Esophagus muscularis mucosa (tissue), 3 donors: ENCODE measurements at regions not wholly inside any gene's neighbourhood (a gene's known extent, or its start where the extent isn't known, plus 50 kb on each side); places are given as distances from the start of the nearest gene placed in this dataset.

Source experiments
- POLR2A ChIP-seq: fragments of 450-650 bp; IDR thresholded peaks from one replicate; pipeline ENCODE4 v1.6.1; 2017; ENCODE audit warnings: antibody characterized with exemption, moderate library complexity, mild to moderate bottlenecking, low read depth
- POLR2AphosphoS5 ChIP-seq, 2 donors: sonication (generic); formaldehyde crosslinking; IDR thresholded peaks; one replicate each; pipeline ENCODE4 v1.6.1; 2017; ENCODE audit warnings: antibody characterized with exemption in 2 of 2
- TF ChIP-seq, protein P1 (sequence below), 3 experiments: fragments of 200-600 bp in 2 of 3; fragments of 450-650 bp in 1 of 3; sonication (generic) in 2 of 3; IDR thresholded peaks; one replicate each; pipeline ENCODE4 v1.5.1; 2017 to 2019; ENCODE audit warnings: antibody characterized with exemption in 3 of 3, mild to moderate bottlenecking in 2 of 3, moderate library complexity in 1 of 3

DNA sequence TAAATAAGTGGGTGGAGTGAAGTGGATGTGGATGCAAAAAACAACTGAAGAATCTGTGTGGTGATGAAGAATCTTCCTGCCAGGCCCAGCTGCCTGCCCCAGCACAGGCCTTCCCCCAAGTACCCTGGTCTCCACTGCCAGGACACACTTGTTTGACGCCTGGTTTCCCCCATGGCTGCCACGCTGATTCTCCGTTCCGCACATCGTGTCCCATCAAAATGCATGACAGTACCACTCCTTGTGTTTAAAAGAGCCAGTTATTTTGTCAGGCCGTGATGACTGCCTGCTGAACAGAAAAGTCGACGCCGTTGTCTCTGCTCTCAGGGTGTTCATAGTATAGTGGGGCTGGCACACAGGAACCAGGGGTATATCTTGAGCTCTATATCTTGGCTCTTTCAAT, 50.3 kb upstream of the KYNU start:
- TF ChIP-seq, protein P1, sequence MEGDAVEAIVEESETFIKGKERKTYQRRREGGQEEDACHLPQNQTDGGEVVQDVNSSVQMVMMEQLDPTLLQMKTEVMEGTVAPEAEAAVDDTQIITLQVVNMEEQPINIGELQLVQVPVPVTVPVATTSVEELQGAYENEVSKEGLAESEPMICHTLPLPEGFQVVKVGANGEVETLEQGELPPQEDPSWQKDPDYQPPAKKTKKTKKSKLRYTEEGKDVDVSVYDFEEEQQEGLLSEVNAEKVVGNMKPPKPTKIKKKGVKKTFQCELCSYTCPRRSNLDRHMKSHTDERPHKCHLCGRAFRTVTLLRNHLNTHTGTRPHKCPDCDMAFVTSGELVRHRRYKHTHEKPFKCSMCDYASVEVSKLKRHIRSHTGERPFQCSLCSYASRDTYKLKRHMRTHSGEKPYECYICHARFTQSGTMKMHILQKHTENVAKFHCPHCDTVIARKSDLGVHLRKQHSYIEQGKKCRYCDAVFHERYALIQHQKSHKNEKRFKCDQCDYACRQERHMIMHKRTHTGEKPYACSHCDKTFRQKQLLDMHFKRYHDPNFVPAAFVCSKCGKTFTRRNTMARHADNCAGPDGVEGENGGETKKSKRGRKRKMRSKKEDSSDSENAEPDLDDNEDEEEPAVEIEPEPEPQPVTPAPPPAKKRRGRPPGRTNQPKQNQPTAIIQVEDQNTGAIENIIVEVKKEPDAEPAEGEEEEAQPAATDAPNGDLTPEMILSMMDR (IDR thresholded peaks at IDR 0.05), result no peak
- TF ChIP-seq POLR2AphosphoS5 (IDR thresholded peaks at IDR 0.05), result no peak
- no peak for TF ChIP-seq POLR2A
